ENCODE measurements at regions not wholly inside any gene's neighbourhood (a gene's known extent, or its start where the extent isn't known, plus 50 kb on each side); places are given as distances from the start of the nearest gene placed in this dataset.

DNA sequence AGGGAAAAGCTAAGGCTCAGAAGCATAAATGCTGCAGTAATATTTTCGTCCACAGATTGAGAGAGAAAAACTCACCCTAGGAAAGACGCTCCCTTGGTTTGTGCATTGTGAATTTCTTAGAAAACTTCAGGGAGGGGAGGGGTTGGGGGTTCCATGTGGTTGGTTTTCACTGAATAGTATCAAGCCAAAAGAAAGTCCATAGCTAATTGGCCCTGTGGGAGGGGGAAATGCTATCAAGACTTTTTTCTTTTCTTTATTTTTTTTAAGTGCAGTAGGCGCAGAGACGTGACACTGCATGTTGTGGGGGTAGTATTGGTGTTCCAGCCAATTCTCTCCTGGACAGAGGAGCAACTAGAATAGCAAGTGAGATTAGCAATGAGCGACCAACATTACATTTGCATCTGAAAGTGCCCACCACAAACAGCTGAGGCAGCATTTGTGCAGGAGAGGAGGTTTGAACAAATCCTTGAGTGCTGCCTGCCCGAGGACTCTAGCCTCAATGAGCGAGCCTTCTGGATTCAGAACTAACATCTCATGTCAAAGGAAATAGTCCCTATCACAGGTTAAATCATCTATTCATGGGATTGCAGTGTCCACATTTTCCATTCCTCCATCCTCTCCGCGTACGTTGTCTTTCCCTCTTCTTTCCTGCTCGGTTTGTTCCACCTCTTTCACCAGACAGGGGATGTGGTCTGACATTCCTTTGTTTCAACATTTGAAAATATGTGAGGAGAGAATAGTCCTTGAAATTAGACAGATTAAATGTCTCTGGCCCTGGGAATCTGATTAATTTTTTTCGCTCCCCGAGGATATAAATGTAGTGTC, 118.0 kb upstream of the MARK1 start:
- H3K4me1 Mint-ChIP-seq, result peaks cover 28% of the 10 kb centered on the region
- Histone ChIP-seq H3K79me2 (replicated peaks; ENCODE audit: insufficient read depth) (no peaks in the 10 kb centered on the region), H3K36me3 (ENCODE audit: insufficient read depth) (no peaks in the 10 kb centered on the region), H3K27ac (ENCODE audit: low read depth) (no peak overlapping the region), H2AFZ (peak overlapping the region; percentile 56), H3K9me2 (ENCODE audit: insufficient read depth) (0 out of 2 replicates have a peak, but pooled peaks cover 6% of the 10 kb centered on the region), H3K4me1 (ENCODE audit: insufficient read depth) (peaks cover 22% of the 10 kb centered on the region), H3K4me2 (peak overlapping the region; percentile 46), H4K20me1 (replicated peaks; ENCODE audit: insufficient read depth) (no peaks in the 10 kb centered on the region), H3F3A (replicated peaks; ENCODE audit: low read depth) (no peaks in the 10 kb centered on the region), H3K27me3 (ENCODE audit: insufficient read depth) (no peaks in the 10 kb centered on the region), H3K4me3 (no peak overlapping the region)
- H3K9me3 Mint-ChIP-seq, result peaks cover 17% of the 10 kb centered on the region
- H3K27me3 Mint-ChIP-seq (ENCODE audit: insufficient read depth, low read depth, poor library complexity), result peaks cover 11% of the 10 kb centered on the region
- ATAC-seq, result peak; percentile 71
- DNase-seq (ENCODE audit: low spot score), result peak; percentile 18
- H3K27ac Mint-ChIP-seq, result 0 out of 2 replicates have a peak overlapping the region, but pooled peaks have one; percentile 60
- H3K4me3 Mint-ChIP-seq, result no peak overlapping the region
- TF ChIP-seq, protein P1, sequence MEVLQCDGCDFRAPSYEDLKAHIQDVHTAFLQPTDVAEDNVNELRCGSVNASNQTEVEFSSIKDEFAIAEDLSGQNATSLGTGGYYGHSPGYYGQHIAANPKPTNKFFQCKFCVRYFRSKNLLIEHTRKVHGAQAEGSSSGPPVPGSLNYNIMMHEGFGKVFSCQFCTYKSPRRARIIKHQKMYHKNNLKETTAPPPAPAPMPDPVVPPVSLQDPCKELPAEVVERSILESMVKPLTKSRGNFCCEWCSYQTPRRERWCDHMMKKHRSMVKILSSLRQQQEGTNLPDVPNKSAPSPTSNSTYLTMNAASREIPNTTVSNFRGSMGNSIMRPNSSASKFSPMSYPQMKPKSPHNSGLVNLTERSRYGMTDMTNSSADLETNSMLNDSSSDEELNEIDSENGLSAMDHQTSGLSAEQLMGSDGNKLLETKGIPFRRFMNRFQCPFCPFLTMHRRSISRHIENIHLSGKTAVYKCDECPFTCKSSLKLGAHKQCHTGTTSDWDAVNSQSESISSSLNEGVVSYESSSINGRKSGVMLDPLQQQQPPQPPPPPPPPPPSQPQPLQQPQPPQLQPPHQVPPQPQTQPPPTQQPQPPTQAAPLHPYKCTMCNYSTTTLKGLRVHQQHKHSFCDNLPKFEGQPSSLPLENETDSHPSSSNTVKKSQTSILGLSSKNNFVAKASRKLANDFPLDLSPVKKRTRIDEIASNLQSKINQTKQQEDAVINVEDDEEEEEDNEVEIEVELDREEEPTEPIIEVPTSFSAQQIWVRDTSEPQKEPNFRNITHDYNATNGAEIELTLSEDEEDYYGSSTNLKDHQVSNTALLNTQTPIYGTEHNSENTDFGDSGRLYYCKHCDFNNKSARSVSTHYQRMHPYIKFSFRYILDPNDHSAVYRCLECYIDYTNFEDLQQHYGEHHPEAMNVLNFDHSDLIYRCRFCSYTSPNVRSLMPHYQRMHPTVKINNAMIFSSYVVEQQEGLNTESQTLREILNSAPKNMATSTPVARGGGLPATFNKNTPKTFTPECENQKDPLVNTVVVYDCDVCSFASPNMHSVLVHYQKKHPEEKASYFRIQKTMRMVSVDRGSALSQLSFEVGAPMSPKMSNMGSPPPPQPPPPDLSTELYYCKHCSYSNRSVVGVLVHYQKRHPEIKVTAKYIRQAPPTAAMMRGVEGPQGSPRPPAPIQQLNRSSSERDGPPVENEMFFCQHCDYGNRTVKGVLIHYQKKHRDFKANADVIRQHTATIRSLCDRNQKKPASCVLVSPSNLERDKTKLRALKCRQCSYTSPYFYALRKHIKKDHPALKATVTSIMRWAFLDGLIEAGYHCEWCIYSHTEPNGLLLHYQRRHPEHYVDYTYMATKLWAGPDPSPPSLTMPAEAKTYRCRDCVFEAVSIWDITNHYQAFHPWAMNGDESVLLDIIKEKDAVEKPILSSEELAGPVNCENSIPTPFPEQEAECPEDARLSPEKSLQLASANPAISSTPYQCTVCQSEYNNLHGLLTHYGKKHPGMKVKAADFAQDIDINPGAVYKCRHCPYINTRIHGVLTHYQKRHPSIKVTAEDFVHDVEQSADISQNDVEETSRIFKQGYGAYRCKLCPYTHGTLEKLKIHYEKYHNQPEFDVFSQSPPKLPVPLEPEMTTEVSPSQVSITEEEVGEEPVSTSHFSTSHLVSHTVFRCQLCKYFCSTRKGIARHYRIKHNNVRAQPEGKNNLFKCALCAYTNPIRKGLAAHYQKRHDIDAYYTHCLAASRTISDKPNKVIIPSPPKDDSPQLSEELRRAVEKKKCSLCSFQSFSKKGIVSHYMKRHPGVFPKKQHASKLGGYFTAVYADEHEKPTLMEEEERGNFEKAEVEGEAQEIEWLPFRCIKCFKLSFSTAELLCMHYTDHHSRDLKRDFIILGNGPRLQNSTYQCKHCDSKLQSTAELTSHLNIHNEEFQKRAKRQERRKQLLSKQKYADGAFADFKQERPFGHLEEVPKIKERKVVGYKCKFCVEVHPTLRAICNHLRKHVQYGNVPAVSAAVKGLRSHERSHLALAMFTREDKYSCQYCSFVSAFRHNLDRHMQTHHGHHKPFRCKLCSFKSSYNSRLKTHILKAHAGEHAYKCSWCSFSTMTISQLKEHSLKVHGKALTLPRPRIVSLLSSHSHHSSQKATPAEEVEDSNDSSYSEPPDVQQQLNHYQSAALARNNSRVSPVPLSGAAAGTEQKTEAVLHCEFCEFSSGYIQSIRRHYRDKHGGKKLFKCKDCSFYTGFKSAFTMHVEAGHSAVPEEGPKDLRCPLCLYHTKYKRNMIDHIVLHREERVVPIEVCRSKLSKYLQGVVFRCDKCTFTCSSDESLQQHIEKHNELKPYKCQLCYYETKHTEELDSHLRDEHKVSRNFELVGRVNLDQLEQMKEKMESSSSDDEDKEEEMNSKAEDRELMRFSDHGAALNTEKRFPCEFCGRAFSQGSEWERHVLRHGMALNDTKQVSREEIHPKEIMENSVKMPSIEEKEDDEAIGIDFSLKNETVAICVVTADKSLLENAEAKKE (CRISPR knock-in tag; IDR thresholded peaks at IDR 0.05), result no peak
- TF ChIP-seq ZNF114 (CRISPR knock-in tag; IDR thresholded peaks at IDR 0.05) (no peak), REST (IDR thresholded peaks at IDR 0.05; ENCODE audit: unreplicated experiment) (no peak), STAT1 (IDR thresholded peaks at IDR 0.05; ENCODE audit: unreplicated experiment) (no peak), NANOG (IDR thresholded peaks at IDR 0.05; ENCODE audit: borderline replicate concordance) (no peak), CREB1 (CRISPR knock-in tag; IDR thresholded peaks at IDR 0.05; ENCODE audit: low read depth) (no peak)
- TF ChIP-seq, protein P2, sequence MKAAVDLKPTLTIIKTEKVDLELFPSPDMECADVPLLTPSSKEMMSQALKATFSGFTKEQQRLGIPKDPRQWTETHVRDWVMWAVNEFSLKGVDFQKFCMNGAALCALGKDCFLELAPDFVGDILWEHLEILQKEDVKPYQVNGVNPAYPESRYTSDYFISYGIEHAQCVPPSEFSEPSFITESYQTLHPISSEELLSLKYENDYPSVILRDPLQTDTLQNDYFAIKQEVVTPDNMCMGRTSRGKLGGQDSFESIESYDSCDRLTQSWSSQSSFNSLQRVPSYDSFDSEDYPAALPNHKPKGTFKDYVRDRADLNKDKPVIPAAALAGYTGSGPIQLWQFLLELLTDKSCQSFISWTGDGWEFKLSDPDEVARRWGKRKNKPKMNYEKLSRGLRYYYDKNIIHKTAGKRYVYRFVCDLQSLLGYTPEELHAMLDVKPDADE (IDR thresholded peaks at IDR 0.05), result no peak
- H3K36me3 Mint-ChIP-seq (ENCODE audit: low read depth), result peaks cover 18% of the 10 kb centered on the region

Data from GM23338 (cell line).